HEK293 (cell line): ENCODE measurements at regions not wholly inside any gene's neighbourhood (a gene's known extent, or its start where the extent isn't known, plus 50 kb on each side); places are given as distances from the start of the nearest gene placed in this dataset.

Experiments used
- GLI2 ChIP-seq: fragments of 450-650 bp; formaldehyde crosslinking; IDR thresholded peaks from 2 replicates; pipeline ENCODE4; 2017; ENCODE audit warnings: missing biosample characterization, missing genetic modification characterization, low read depth, borderline replicate concordance
- HOXD13 ChIP-seq: sonication (generic); formaldehyde crosslinking; IDR thresholded peaks from 2 replicates; pipeline ENCODE4 v1.8.0; 2022; ENCODE audit warnings: missing genetic modification reagents, borderline replicate concordance
- PBX3 ChIP-seq: sonication (generic); formaldehyde crosslinking; IDR thresholded peaks from 2 replicates; pipeline ENCODE4 v1.8.1; 2022; ENCODE audit warnings: mild to moderate bottlenecking, moderate library complexity, missing genetic modification reagents
- SALL2 ChIP-seq: fragments of 450-650 bp; formaldehyde crosslinking; IDR thresholded peaks from 2 replicates; pipeline ENCODE4 v1.5.0; 2017; ENCODE audit warnings: missing biosample characterization, mild to moderate bottlenecking, missing genetic modification characterization, borderline replicate concordance
- SETDB1 ChIP-seq: IDR thresholded peaks from one replicate; pipeline ENCODE4 v1.6.1; 2017; ENCODE audit warnings: mild to moderate bottlenecking, low read length, moderate library complexity, mixed read lengths; ENCODE audit not compliant: insufficient read length
- TRIM28 ChIP-seq: IDR thresholded peaks from 2 replicates; pipeline ENCODE4 v1.6.1; 2011; ENCODE audit warnings: low read length, control low read depth, borderline replicate concordance
- ZNF175 ChIP-seq: fragments of 450-650 bp; formaldehyde crosslinking; IDR thresholded peaks from 2 replicates; pipeline ENCODE4 v1.5.1; 2016; ENCODE audit warnings: missing biosample characterization, missing genetic modification characterization
- ZNF488 ChIP-seq: fragments of 450-650 bp; formaldehyde crosslinking; IDR thresholded peaks from 2 replicates; pipeline ENCODE4 v1.5.1; 2016; ENCODE audit warnings: missing biosample characterization, missing genetic modification characterization
- ZNF548 ChIP-seq: fragments of 450-650 bp; formaldehyde crosslinking; IDR thresholded peaks from 2 replicates; pipeline ENCODE4 v1.5.1; 2016; ENCODE audit warnings: missing biosample characterization, missing genetic modification characterization
- ZSCAN16 ChIP-seq: fragments of 450-650 bp; formaldehyde crosslinking; IDR thresholded peaks from 2 replicates; pipeline ENCODE4 v1.5.1; 2016; ENCODE audit warnings: missing biosample characterization, missing genetic modification characterization
- ZSCAN18 ChIP-seq: fragments of 450-650 bp; formaldehyde crosslinking; IDR thresholded peaks from 2 replicates; pipeline ENCODE4 v1.5.1; 2016; ENCODE audit warnings: missing biosample characterization, missing genetic modification characterization
- TF ChIP-seq, protein P1 (sequence below): fragments of 450-650 bp; formaldehyde crosslinking; IDR thresholded peaks from 2 replicates; pipeline ENCODE4 v1.5.1; 2016; ENCODE audit warnings: missing biosample characterization, missing genetic modification characterization
- TF ChIP-seq, protein P2 (sequence below): fragments of 450-650 bp; formaldehyde crosslinking; IDR thresholded peaks from 2 replicates; pipeline ENCODE4 v1.5.1; 2016; ENCODE audit warnings: missing biosample characterization, missing genetic modification characterization, low read depth
- TF ChIP-seq, protein P3 (sequence below): fragments of 450-650 bp; formaldehyde crosslinking; IDR thresholded peaks from 2 replicates; pipeline ENCODE4 v1.5.1; 2017; ENCODE audit warnings: missing biosample characterization, mild to moderate bottlenecking, missing genetic modification characterization, moderate library complexity

- TF ChIP-seq ZNF175 = no peak
- TF ChIP-seq, protein P1, sequence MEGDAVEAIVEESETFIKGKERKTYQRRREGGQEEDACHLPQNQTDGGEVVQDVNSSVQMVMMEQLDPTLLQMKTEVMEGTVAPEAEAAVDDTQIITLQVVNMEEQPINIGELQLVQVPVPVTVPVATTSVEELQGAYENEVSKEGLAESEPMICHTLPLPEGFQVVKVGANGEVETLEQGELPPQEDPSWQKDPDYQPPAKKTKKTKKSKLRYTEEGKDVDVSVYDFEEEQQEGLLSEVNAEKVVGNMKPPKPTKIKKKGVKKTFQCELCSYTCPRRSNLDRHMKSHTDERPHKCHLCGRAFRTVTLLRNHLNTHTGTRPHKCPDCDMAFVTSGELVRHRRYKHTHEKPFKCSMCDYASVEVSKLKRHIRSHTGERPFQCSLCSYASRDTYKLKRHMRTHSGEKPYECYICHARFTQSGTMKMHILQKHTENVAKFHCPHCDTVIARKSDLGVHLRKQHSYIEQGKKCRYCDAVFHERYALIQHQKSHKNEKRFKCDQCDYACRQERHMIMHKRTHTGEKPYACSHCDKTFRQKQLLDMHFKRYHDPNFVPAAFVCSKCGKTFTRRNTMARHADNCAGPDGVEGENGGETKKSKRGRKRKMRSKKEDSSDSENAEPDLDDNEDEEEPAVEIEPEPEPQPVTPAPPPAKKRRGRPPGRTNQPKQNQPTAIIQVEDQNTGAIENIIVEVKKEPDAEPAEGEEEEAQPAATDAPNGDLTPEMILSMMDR (tag by site-specific recombination) = no peak
- no peak for TF ChIP-seq GLI2 (tag by site-specific recombination)
- no peak for TF ChIP-seq ZSCAN16 (tag by site-specific recombination)
- TF ChIP-seq ZNF548 = no peak
- TF ChIP-seq, protein P2, sequence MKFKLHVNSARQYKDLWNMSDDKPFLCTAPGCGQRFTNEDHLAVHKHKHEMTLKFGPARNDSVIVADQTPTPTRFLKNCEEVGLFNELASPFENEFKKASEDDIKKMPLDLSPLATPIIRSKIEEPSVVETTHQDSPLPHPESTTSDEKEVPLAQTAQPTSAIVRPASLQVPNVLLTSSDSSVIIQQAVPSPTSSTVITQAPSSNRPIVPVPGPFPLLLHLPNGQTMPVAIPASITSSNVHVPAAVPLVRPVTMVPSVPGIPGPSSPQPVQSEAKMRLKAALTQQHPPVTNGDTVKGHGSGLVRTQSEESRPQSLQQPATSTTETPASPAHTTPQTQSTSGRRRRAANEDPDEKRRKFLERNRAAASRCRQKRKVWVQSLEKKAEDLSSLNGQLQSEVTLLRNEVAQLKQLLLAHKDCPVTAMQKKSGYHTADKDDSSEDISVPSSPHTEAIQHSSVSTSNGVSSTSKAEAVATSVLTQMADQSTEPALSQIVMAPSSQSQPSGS (tag by site-specific recombination) = no peak
- TF ChIP-seq ZNF488 (tag by site-specific recombination) = no peak
- no peak for TF ChIP-seq TRIM28
- TF ChIP-seq HOXD13 (CRISPR knock-in tag) = no peak
- no peak for TF ChIP-seq ZSCAN18 (tag by site-specific recombination)
- TF ChIP-seq, protein P3, sequence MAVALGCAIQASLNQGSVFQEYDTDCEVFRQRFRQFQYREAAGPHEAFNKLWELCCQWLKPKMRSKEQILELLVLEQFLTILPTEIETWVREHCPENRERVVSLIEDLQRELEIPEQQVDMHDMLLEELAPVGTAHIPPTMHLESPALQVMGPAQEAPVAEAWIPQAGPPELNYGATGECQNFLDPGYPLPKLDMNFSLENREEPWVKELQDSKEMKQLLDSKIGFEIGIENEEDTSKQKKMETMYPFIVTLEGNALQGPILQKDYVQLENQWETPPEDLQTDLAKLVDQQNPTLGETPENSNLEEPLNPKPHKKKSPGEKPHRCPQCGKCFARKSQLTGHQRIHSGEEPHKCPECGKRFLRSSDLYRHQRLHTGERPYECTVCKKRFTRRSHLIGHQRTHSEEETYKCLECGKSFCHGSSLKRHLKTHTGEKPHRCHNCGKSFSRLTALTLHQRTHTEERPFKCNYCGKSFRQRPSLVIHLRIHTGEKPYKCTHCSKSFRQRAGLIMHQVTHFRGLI (tag by site-specific recombination) = no peak
- TF ChIP-seq SALL2 (tag by site-specific recombination) = no peak
- no peak for TF ChIP-seq SETDB1
- no peak for TF ChIP-seq PBX3 (CRISPR knock-in tag)
These were observed 324.9 kb upstream of the CASK start for GRCh38 chrX:42248226-42248625.
